ENCODE measurements at regions not wholly inside any gene's neighbourhood (a gene's known extent, or its start where the extent isn't known, plus 50 kb on each side); places are given as distances from the start of the nearest gene placed in this dataset.

DNA sequence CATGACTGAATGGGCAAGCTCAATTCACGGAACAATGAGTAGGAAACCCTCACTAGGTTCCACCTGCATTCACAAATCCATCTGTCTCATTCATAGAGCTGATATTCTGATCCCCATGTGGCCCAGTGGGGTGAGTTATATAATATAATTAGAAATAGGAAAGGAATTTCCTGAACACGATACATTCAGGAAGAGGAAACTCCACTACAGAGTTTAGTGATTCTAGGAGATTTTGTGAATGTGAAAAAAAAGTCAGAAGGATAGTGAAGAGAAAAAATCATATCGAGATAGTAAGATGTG is 471.2 kb downstream of the GASK1B start:
- TF ChIP-seq, protein P1, sequence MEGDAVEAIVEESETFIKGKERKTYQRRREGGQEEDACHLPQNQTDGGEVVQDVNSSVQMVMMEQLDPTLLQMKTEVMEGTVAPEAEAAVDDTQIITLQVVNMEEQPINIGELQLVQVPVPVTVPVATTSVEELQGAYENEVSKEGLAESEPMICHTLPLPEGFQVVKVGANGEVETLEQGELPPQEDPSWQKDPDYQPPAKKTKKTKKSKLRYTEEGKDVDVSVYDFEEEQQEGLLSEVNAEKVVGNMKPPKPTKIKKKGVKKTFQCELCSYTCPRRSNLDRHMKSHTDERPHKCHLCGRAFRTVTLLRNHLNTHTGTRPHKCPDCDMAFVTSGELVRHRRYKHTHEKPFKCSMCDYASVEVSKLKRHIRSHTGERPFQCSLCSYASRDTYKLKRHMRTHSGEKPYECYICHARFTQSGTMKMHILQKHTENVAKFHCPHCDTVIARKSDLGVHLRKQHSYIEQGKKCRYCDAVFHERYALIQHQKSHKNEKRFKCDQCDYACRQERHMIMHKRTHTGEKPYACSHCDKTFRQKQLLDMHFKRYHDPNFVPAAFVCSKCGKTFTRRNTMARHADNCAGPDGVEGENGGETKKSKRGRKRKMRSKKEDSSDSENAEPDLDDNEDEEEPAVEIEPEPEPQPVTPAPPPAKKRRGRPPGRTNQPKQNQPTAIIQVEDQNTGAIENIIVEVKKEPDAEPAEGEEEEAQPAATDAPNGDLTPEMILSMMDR (conservative IDR thresholded peaks at IDR 0.05) = no peak
- no peak for TF ChIP-seq EZH2 (IDR thresholded peaks at IDR 0.05; ENCODE audit: low read depth)

Measured in PC-9 (cell line).